Small intestine (tissue), 7 donors: ENCODE measurements at regions not wholly inside any gene's neighbourhood (a gene's known extent, or its start where the extent isn't known, plus 50 kb on each side); places are given as distances from the start of the nearest gene placed in this dataset.

Experiments used
- DNase-seq, 2 donors: peaks; one replicate each; pipeline versions ENCODE4 v3.0.0 to v3.0.0-alpha.2; 2013
- FAIRE-seq: peaks from 2 replicates; lab custom pipeline; 2012; peaks lifted over from hg19 to GRCh38; lab: Jason Lieb, UNC
- H3K27ac ChIP-seq, 3 donors: one replicate each; pipeline ENCODE4 v1.5.1; 2013; ENCODE audit warnings: low read length in 2 of 3, mild to moderate bottlenecking in 2 of 3, control low read depth in 1 of 3, inconsistent platforms in 1 of 3, low read depth in 1 of 3, moderate library complexity in 1 of 3
- H3K27me3 ChIP-seq, 3 donors: one replicate each; pipeline ENCODE4 v1.6.1; 2013; ENCODE audit warnings: low read length in 3 of 3, inconsistent platforms in 1 of 3; ENCODE audit not compliant: control insufficient read depth in 3 of 3, insufficient read depth in 3 of 3
- H3K36me3 ChIP-seq, 3 donors: one replicate each; pipeline ENCODE4 v1.6.1; 2013; ENCODE audit warnings: low read length in 3 of 3, inconsistent platforms in 1 of 3, low read depth in 1 of 3, mild to moderate bottlenecking in 1 of 3, moderate library complexity in 1 of 3; ENCODE audit not compliant: control insufficient read depth in 3 of 3, insufficient read depth in 2 of 3
- H3K4me1 ChIP-seq, 3 donors: one replicate each; pipeline ENCODE4 v1.6.1; 2013; ENCODE audit warnings: low read length in 2 of 3, inconsistent platforms in 1 of 3, low read depth in 1 of 3, mild to moderate bottlenecking in 1 of 3, moderate library complexity in 1 of 3; ENCODE audit not compliant: control insufficient read depth in 3 of 3, insufficient read depth in 2 of 3
- H3K4me3 ChIP-seq, 3 donors: one replicate each; pipeline ENCODE4 v1.5.1; 2013; ENCODE audit warnings: low read length in 3 of 3, control low read depth in 1 of 3, inconsistent platforms in 1 of 3, low read depth in 1 of 3, mild to moderate bottlenecking in 1 of 3, moderate library complexity in 1 of 3
- H3K9me3 ChIP-seq, 2 donors: one replicate each; pipeline ENCODE4 v1.6.1; 2013; ENCODE audit warnings: low read depth in 1 of 2, low read length in 1 of 2; ENCODE audit not compliant: control insufficient read depth in 2 of 2, insufficient read depth in 1 of 2
- WGBS, 3 donors: extraction: QIAGEN DNeasy Blood & Tissue Kit; methylation state at CpG; one replicate each; pipeline ENCODE4 v1.1.7; 2013; 5-methylcytosine and 5-hydroxymethylcytosine counted together
- donor health status: healthy with polysubstance abuse.
- donor health status: control.
- donor health status: control.
- donor health status: Bipolar disorder and iron deficiency.
- donor health status: healthy.

GRCh38 chr7:46155367-46155766, 234.3 kb upstream of the IGFBP3 start:
- Histone ChIP-seq H3K27me3 (no peaks in the 10 kb centered on the region), H3K9me3 (peaks cover 0 to 12% of the 10 kb centered on the region in 2 donors), H3K4me1 (peaks cover 0 to 17% (median 11%) of the 10 kb centered on the region in 3 donors), H3K4me3 (no peak overlapping the region), H3K27ac (peak overlapping the region in 2 of 3 donors; percentile 79 to 86), H3K36me3 (no peaks in the 10 kb centered on the region)
- peak; percentile 69 to 93 for DNase-seq
- 66 to 81% (median 76%) methylated on average over 4 of the region's 4 CpGs for WGBS, 3 donors
- FAIRE-seq: no peak

GRCh38 chr7:46153951-46154787, 233.1 kb upstream of the IGFBP3 start:
- DNase-seq (peak; percentile 60 to 88), FAIRE-seq (no peak)
- peaks cover 0 to 12% of the 10 kb centered on the region in 2 donors for H3K9me3 ChIP-seq
- WGBS, 3 donors: 36 to 60% (median 44%) methylated on average over 6 of the region's 6 CpGs
- H3K36me3 ChIP-seq: no peaks in the 10 kb centered on the region
- peak overlapping the region in 2 of 3 donors; percentile 79 to 84 for H3K27ac ChIP-seq
- no peaks in the 10 kb centered on the region for H3K27me3 ChIP-seq
- H3K4me1 ChIP-seq: peaks cover 0 to 17% (median 11%) of the 10 kb centered on the region in 3 donors
- no peak overlapping the region for H3K4me3 ChIP-seq

- DNase-seq (no peak), FAIRE-seq (no peak)
- 71 to 89% (median 83%) methylated on average over 1 of the region's 1 CpG for WGBS, 3 donors
- Histone ChIP-seq H3K4me1 (peaks cover 0 to 17% (median 11%) of the 10 kb centered on the region in 3 donors), H3K36me3 (no peaks in the 10 kb centered on the region), H3K9me3 (peaks cover 0 to 12% of the 10 kb centered on the region in 2 donors), H3K4me3 (no peak overlapping the region), H3K27ac (peak overlapping the region in 2 of 3 donors; percentile 79 to 84), H3K27me3 (no peaks in the 10 kb centered on the region)
Measured at GRCh38 chr7:46153583-46153950, 232.5 kb upstream of the IGFBP3 start.

GRCh38 chr7:46152696-46153095, 231.6 kb upstream of the IGFBP3 start:
- 70 to 87% (median 73%) methylated on average over 2 of the region's 2 CpGs for WGBS, 3 donors
- peaks cover 0 to 17% (median 11%) of the 10 kb centered on the region in 3 donors for H3K4me1 ChIP-seq
- no peaks in the 10 kb centered on the region for H3K36me3 ChIP-seq
- peaks cover 0 to 12% of the 10 kb centered on the region in 2 donors for H3K9me3 ChIP-seq
- no peak for DNase-seq
- no peak for FAIRE-seq
- H3K4me3 ChIP-seq: no peak overlapping the region
- H3K27ac ChIP-seq: no peak overlapping the region
- no peaks in the 10 kb centered on the region for H3K27me3 ChIP-seq

GRCh38 chr7:46150721-46151120, 229.6 kb upstream of the IGFBP3 start:
- H3K36me3 ChIP-seq: no peaks in the 10 kb centered on the region
- no peak for DNase-seq
- peaks cover 0 to 8% of the 10 kb centered on the region in 2 donors for H3K9me3 ChIP-seq
- no peak overlapping the region for H3K27ac ChIP-seq
- FAIRE-seq: no peak
- H3K4me1 ChIP-seq: peaks cover 0 to 17% (median 11%) of the 10 kb centered on the region in 3 donors
- H3K4me3 ChIP-seq: no peak overlapping the region
- H3K27me3 ChIP-seq: no peaks in the 10 kb centered on the region

- no peaks in the 10 kb centered on the region for H3K27me3 ChIP-seq
- no peaks in the 10 kb centered on the region for H3K36me3 ChIP-seq
- no peak overlapping the region for H3K4me3 ChIP-seq
- 66 to 91% (median 69%) methylated on average over 1 of the region's 1 CpG for WGBS, 3 donors
- no peak for FAIRE-seq
- H3K9me3 ChIP-seq: peaks cover 0 to 8% of the 10 kb centered on the region in 2 donors
- H3K27ac ChIP-seq: no peak overlapping the region
- H3K4me1 ChIP-seq: peaks cover 0 to 16% (median 10%) of the 10 kb centered on the region in 3 donors
- no peak for DNase-seq
Measured at GRCh38 chr7:46150202-46150601, 229.1 kb upstream of the IGFBP3 start.

GRCh38 chr7:46147871-46148270, 226.8 kb upstream of the IGFBP3 start:
- FAIRE-seq: no peak
- no peaks in the 10 kb centered on the region for H3K9me3 ChIP-seq
- WGBS, 3 donors: 87 to 96% (median 89%) methylated on average over 2 of the region's 2 CpGs
- no peaks in the 10 kb centered on the region for H3K27me3 ChIP-seq
- H3K27ac ChIP-seq: no peak overlapping the region
- H3K4me1 ChIP-seq: no peaks in the 10 kb centered on the region
- no peaks in the 10 kb centered on the region for H3K36me3 ChIP-seq
- H3K4me3 ChIP-seq: no peak overlapping the region
- DNase-seq: no peak

- no peaks in the 10 kb centered on the region for H3K4me1 ChIP-seq
- H3K27me3 ChIP-seq: no peaks in the 10 kb centered on the region
- no peak overlapping the region for H3K4me3 ChIP-seq
- WGBS, 3 donors: 59 to 73% (median 73%) methylated on average over 11 of the region's 11 CpGs
- peak in 1 of 2 donors; percentile 44 for DNase-seq
- no peaks in the 10 kb centered on the region for H3K36me3 ChIP-seq
- FAIRE-seq: no peak
- H3K27ac ChIP-seq: no peak overlapping the region
- no peaks in the 10 kb centered on the region for H3K9me3 ChIP-seq
Measured at GRCh38 chr7:46146454-46147255, 225.6 kb upstream of the IGFBP3 start.
